ENCODE measurements at regions not wholly inside any gene's neighbourhood (a gene's known extent, or its start where the extent isn't known, plus 50 kb on each side); places are given as distances from the start of the nearest gene placed in this dataset.

- DNase-seq (ENCODE audit: low read depth, low spot score) (no peak), ATAC-seq (no peak)
- no peak overlapping the region for H3K9ac ChIP-seq (ENCODE audit: low read length)
- H3K9me3 ChIP-seq (ENCODE audit: control insufficient read depth in 1 of 2, insufficient read depth in 1 of 2, low read depth in 1 of 2, low read length in 2 of 2), result no peaks in the 10 kb centered on the region
- H3K4me2 ChIP-seq (ENCODE audit: low read length), result no peak overlapping the region
- H3K27ac ChIP-seq (ENCODE audit: low read depth, low read length), result no peak overlapping the region
- H3K4me1 ChIP-seq (ENCODE audit: control insufficient read depth in 1 of 2, insufficient read depth in 2 of 2, low read length in 2 of 2), result no peaks in the 10 kb centered on the region
- H3K79me2 ChIP-seq (ENCODE audit: insufficient read depth, low read length), result no peaks in the 10 kb centered on the region
- TF ChIP-seq EGR1 (IDR thresholded peaks at IDR 0.05; ENCODE audit: low read depth) (no peak), YY1 (IDR thresholded peaks at IDR 0.05; ENCODE audit: extremely low read depth, insufficient replicate concordance, low read depth, low read length) (no peak), TCF7L2 (IDR thresholded peaks at IDR 0.05; ENCODE audit: borderline replicate concordance, extremely low read depth, insufficient read depth, insufficient read length) (no peak), MAX (IDR thresholded peaks at IDR 0.05) (no peak), ZFX (IDR thresholded peaks at IDR 0.05) (no peak), ZNF274 (IDR thresholded peaks at IDR 0.05; ENCODE audit: low read depth, low read length) (no peak), CEBPB (IDR thresholded peaks at IDR 0.05; ENCODE audit: low read depth) (no peak), POLR2AphosphoS5 (IDR thresholded peaks at IDR 0.05; ENCODE audit: low read depth, low read length) (no peak), EZH2phosphoT487 (IDR thresholded peaks at IDR 0.05; ENCODE audit: borderline replicate concordance) (no peak), JUND (IDR thresholded peaks at IDR 0.05) (no peak), REST (IDR thresholded peaks at IDR 0.05; ENCODE audit: low read depth) (no peak), ATF3 (IDR thresholded peaks at IDR 0.05) (no peak), SP1 (IDR thresholded peaks at IDR 0.05; ENCODE audit: low read depth) (no peak), POLR2A (IDR thresholded peaks at IDR 0.05; ENCODE audit: borderline replicate concordance, extremely low read depth, insufficient read depth, insufficient read length) (no peak), ZBTB33 (IDR thresholded peaks at IDR 0.05; ENCODE audit: extremely low read depth, insufficient replicate concordance, low read length) (no peak), CBX3 (IDR thresholded peaks at IDR 0.05; ENCODE audit: low read depth) (no peak), ELF1 (IDR thresholded peaks at IDR 0.05; ENCODE audit: borderline replicate concordance, low read depth) (no peak), SIN3A (IDR thresholded peaks at IDR 0.05; ENCODE audit: low read depth) (no peak), CTCF (IDR thresholded peaks at IDR 0.05 in 2 of 3, conservative IDR thresholded peaks at IDR 0.05 in 1 of 3; ENCODE audit: borderline replicate concordance in 1 of 3, insufficient read depth in 1 of 3, low read depth in 2 of 3, low read length in 2 of 3) (no peak)
- ChIA-PET CTCF (no interaction called here), RAD21 (ENCODE audit: low non-redundant PET in 1 of 2, low total read pairs in 2 of 2, uncharacterized antibody in 2 of 2, unreplicated experiment in 2 of 2) (no interaction called here), POLR2A (no interaction called here)
- intact Hi-C loops (cut with micrococcal nuclease), result no loop called here
- H3K9me2 ChIP-seq (ENCODE audit: insufficient read depth), result no peaks in the 10 kb centered on the region
- BruUV-seq (replicated peaks), result no TSS peak
- no peak overlapping the region for H3K4me3 ChIP-seq (replicated peaks in 1 of 2; ENCODE audit: low read depth in 1 of 2, low read length in 2 of 2)
- H3K27me3 ChIP-seq (ENCODE audit: insufficient read depth, low read length), result no peaks in the 10 kb centered on the region
- H3K36me3 ChIP-seq (ENCODE audit: control insufficient read depth in 1 of 2, insufficient read depth in 2 of 2, low read length in 2 of 2), result no peaks in the 10 kb centered on the region
- H4K20me1 ChIP-seq (ENCODE audit: insufficient read depth), result no peaks in the 10 kb centered on the region
- H2AFZ ChIP-seq (ENCODE audit: low read depth, low read length, poor library complexity, severe bottlenecking), result no peak overlapping the region
These were observed 1031.2 kb downstream of the BRD1 start for GRCh38 chr22:48796310-48797015.
